ENCODE measurements at regions not wholly inside any gene's neighbourhood (a gene's known extent, or its start where the extent isn't known, plus 50 kb on each side); places are given as distances from the start of the nearest gene placed in this dataset.

DNA sequence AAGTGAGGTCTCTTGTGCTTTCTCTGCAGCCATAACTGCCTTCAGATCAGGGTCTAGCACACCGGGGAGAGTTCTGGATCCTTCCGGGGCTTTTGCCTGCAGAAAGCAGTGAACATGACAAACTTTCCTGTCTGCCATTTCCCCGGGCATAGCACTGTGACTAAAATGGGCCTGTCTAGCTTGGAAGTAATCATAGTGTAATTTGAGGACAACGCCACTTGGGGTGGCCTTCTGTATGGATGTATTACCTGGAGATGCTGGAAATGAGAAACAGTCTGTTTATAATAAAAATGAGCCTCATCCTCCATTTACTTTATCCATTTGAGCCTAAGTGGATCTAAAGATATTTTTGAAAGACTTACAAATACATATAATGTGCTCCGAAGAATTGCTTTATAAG, 453.7 kb downstream of the VRK1 start:
- Histone ChIP-seq H3K27me3 (ENCODE audit: control insufficient read depth, insufficient read depth, low read length) (no peaks in the 10 kb centered on the region), H3K56ac (ENCODE audit: extremely low read depth, insufficient read depth, low read length) (no peak overlapping the region), H2AFZ (replicated peaks; ENCODE audit: low read length, poor library complexity) (no peak overlapping the region), H4K91ac (ENCODE audit: insufficient read depth, low read depth, low read length) (no peak overlapping the region), H2AK5ac (ENCODE audit: low read depth, low read length) (no peak overlapping the region), H2BK15ac (ENCODE audit: low read depth, low read length) (no peak overlapping the region), H3K4me3 (ENCODE audit: insufficient read depth, low read depth, low read length) (no peak overlapping the region), H2BK5ac (ENCODE audit: low read depth, low read length, poor library complexity, severe bottlenecking) (no peak overlapping the region), H3K18ac (ENCODE audit: low read depth, low read length) (no peak overlapping the region), H3K27ac (ENCODE audit: insufficient read depth, low read length) (no peak overlapping the region), H4K5ac (ENCODE audit: low read depth, low read length) (no peak overlapping the region), H3K9me3 (ENCODE audit: control insufficient read depth, insufficient read depth, low read length) (peaks cover 35% of the 10 kb centered on the region), H2BK120ac (ENCODE audit: low read depth, low read length) (no peak overlapping the region), H3K79me1 (ENCODE audit: low read depth in 1 of 2, low read length in 2 of 2) (no peaks in the 10 kb centered on the region), H3K9me1 (ENCODE audit: insufficient read depth, low read length) (no peaks in the 10 kb centered on the region), H2AK9ac (replicated peaks; ENCODE audit: low read depth, low read length, poor library complexity) (no peak overlapping the region), H3K36me3 (ENCODE audit: control insufficient read depth, insufficient read depth, low read length) (no peaks in the 10 kb centered on the region), H4K20me1 (ENCODE audit: insufficient read depth, low read length) (no peaks in the 10 kb centered on the region), H3K9ac (ENCODE audit: low read depth, low read length) (no peak overlapping the region), H3K4me2 (ENCODE audit: low read depth, low read length) (no peak overlapping the region), H4K8ac (ENCODE audit: low read depth in 2 of 2, low read length in 2 of 2) (no peak overlapping the region), H2BK20ac (ENCODE audit: low read depth, low read length) (no peak overlapping the region), H3K4ac (ENCODE audit: low read depth, low read length) (no peak overlapping the region), H3K4me1 (ENCODE audit: control insufficient read depth, insufficient read depth, low read length) (no peaks in the 10 kb centered on the region), H3K14ac (replicated peaks; ENCODE audit: low read depth, low read length) (no peak overlapping the region), H3K23ac (ENCODE audit: low read depth, low read length) (no peak overlapping the region)
- CTCF ChIA-PET, result no interaction called here
- DNase-seq, result no peak
- dilution Hi-C loops (cut with HindIII; ENCODE audit: low sequenced_read_pairs, unreplicated experiment) (no loop called here), intact Hi-C loops (cut with micrococcal nuclease) (no loop called here), in situ Hi-C loops (cut with MboI; ENCODE audit: low sequenced_read_pairs) (no loop called here)
- no peak for TF ChIP-seq RCOR1 (IDR thresholded peaks at IDR 0.05; ENCODE audit: insufficient replicate concordance, low read length)
- TF ChIP-seq MAFK (IDR thresholded peaks at IDR 0.05; ENCODE audit: low read depth, low read length), result no peak
- TF ChIP-seq FOS (IDR thresholded peaks at IDR 0.05; ENCODE audit: low read depth, low read length), result no peak
- no peak for TF ChIP-seq RAD21 (IDR thresholded peaks at IDR 0.05; ENCODE audit: low read length)
- TF ChIP-seq SMC3 (IDR thresholded peaks at IDR 0.05; ENCODE audit: low read depth, low read length), result no peak
- no peak for TF ChIP-seq CEBPB (IDR thresholded peaks at IDR 0.05; ENCODE audit: low read depth, low read length)
- TF ChIP-seq ELK1 (IDR thresholded peaks at IDR 0.05; ENCODE audit: borderline replicate concordance, low read depth, low read length), result no peak
- TF ChIP-seq, protein P1, sequence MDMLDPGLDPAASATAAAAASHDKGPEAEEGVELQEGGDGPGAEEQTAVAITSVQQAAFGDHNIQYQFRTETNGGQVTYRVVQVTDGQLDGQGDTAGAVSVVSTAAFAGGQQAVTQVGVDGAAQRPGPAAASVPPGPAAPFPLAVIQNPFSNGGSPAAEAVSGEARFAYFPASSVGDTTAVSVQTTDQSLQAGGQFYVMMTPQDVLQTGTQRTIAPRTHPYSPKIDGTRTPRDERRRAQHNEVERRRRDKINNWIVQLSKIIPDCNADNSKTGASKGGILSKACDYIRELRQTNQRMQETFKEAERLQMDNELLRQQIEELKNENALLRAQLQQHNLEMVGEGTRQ (IDR thresholded peaks at IDR 0.05; ENCODE audit: low read depth, low read length), result no peak
- TF ChIP-seq NFE2L2 (IDR thresholded peaks at IDR 0.05; ENCODE audit: low read depth, low read length), result no peak
- no peak for TF ChIP-seq CTCF (conservative IDR thresholded peaks at IDR 0.05; ENCODE audit: low read depth, low read length)
- no peak for TF ChIP-seq MXI1 (IDR thresholded peaks at IDR 0.05; ENCODE audit: borderline replicate concordance, low read depth, low read length)
- no peak for TF ChIP-seq POLR2A (IDR thresholded peaks at IDR 0.05; ENCODE audit: low read depth, low read length)
- ATAC-seq (ENCODE audit: low read depth), result no peak
- POLR2A ChIA-PET (ENCODE audit: unreplicated experiment), result no interaction called here
- no CpG with 5 or more reads among the region's 5 CpGs for WGBS, 2 experiments (ENCODE audit: extremely low coverage in 2 of 2, insufficient read length in 1 of 2)
- no TSS peak for BruUV-seq (replicated peaks)

All from IMR-90 (cell line).